K562 (cell line): ENCODE measurements at regions not wholly inside any gene's neighbourhood (a gene's known extent, or its start where the extent isn't known, plus 50 kb on each side); places are given as distances from the start of the nearest gene placed in this dataset.
A peak's percentile ranks its signal among the peaks of the same experiment; 100 is the strongest.

ENCODE experiments used
- BRCA1 ChIP-seq, 2 experiments: fragments of 450-650 bp in 1 of 2; sonication (generic) in 1 of 2; formaldehyde crosslinking in 1 of 2; IDR thresholded peaks; 2 replicates each; pipeline versions ENCODE4 v1.5.0 to v1.6.1; 2017 to 2020; ENCODE audit warnings: mild to moderate bottlenecking in 1 of 2, missing genetic modification reagents in 1 of 2
- CAMTA2 ChIP-seq: fragments of 250-450 bp; sonication (Bioruptor Pico); conservative IDR thresholded peaks from 2 replicates; pipeline ENCODE4 v1.5.1; 2022
- CC2D1A ChIP-seq: fragments of 450-650 bp; IDR thresholded peaks from 2 replicates; pipeline ENCODE4 v1.6.1; 2017; ENCODE audit warnings: mild to moderate bottlenecking
- GATAD2B ChIP-seq: fragments of 450-650 bp; IDR thresholded peaks from 2 replicates; pipeline ENCODE4 v1.6.1; 2017; ENCODE audit warnings: mild to moderate bottlenecking, borderline replicate concordance
- GMEB1 ChIP-seq: fragments of 250-450 bp; sonication (Bioruptor Pico); IDR thresholded peaks from 2 replicates; pipeline ENCODE4 v1.4.0; 2020; ENCODE audit warnings: mild to moderate bottlenecking
- HDAC8 ChIP-seq: fragments of 450-650 bp; IDR thresholded peaks from 2 replicates; pipeline ENCODE4 v1.6.1; 2016; ENCODE audit warnings: mild to moderate bottlenecking, missing genetic modification characterization, moderate library complexity, missing compliant biosample characterization
- ID3 ChIP-seq, 2 experiments: fragments of 250-450 bp in 1 of 2; fragments of 450-650 bp in 1 of 2; sonication (Bioruptor Pico) in 1 of 2; IDR thresholded peaks; 2 replicates each; pipeline versions ENCODE4 v1.6.1 to v1.8.0; 2016 to 2021; ENCODE audit warnings: mild to moderate bottlenecking in 2 of 2, moderate library complexity in 2 of 2, missing compliant biosample characterization in 1 of 2, missing genetic modification characterization in 1 of 2
- KAT8 ChIP-seq: fragments of 450-650 bp; IDR thresholded peaks from 2 replicates; pipeline ENCODE4 v1.6.1; 2016; ENCODE audit warnings: low read depth, mild to moderate bottlenecking
- KDM2B ChIP-seq: fragments of 250-450 bp; sonication (Bioruptor Pico); IDR thresholded peaks from 2 replicates; pipeline ENCODE4 v1.8.0; 2021; ENCODE audit warnings: mild to moderate bottlenecking, moderate library complexity
- LCOR ChIP-seq: sonication (generic); formaldehyde crosslinking; IDR thresholded peaks from 2 replicates; pipeline ENCODE4 v1.8.0; 2022; ENCODE audit warnings: mild to moderate bottlenecking, missing genetic modification reagents
- MBD1 ChIP-seq: fragments of 250-450 bp; sonication (Bioruptor Pico); IDR thresholded peaks from 2 replicates; pipeline ENCODE4 v1.8.0; 2022; ENCODE audit warnings: inconsistent platforms
- NELFE ChIP-seq: IDR thresholded peaks from 2 replicates; pipeline ENCODE4 v1.6.1; 2011; ENCODE audit warnings: mild to moderate bottlenecking; ENCODE audit not compliant: insufficient read depth, insufficient read length
- NR1H2 ChIP-seq: sonication (generic); formaldehyde crosslinking; IDR thresholded peaks from 2 replicates; pipeline ENCODE4 v1.4.0; 2020; ENCODE audit warnings: mild to moderate bottlenecking, missing genetic modification reagents
- NR2F6 ChIP-seq: fragments of 450-650 bp; formaldehyde crosslinking; IDR thresholded peaks from 2 replicates; pipeline ENCODE4 v1.4.0; 2020; ENCODE audit warnings: mild to moderate bottlenecking
- NUFIP1 ChIP-seq: fragments of 450-650 bp; IDR thresholded peaks from 2 replicates; pipeline ENCODE4 v1.6.1; 2018; ENCODE audit not compliant: partially characterized antibody
- POLR2B ChIP-seq: fragments of 450-650 bp; IDR thresholded peaks from 2 replicates; pipeline ENCODE4 v1.6.1; 2018; ENCODE audit warnings: low read depth; ENCODE audit not compliant: partially characterized antibody
- PRDM10 ChIP-seq: fragments of 450-650 bp; IDR thresholded peaks from 2 replicates; pipeline ENCODE4 v1.6.1; 2018; ENCODE audit not compliant: partially characterized antibody
- RNF2 ChIP-seq: sonication (generic); IDR thresholded peaks from 2 replicates; pipeline ENCODE4 v1.6.1; 2016
- SMARCB1 ChIP-seq: IDR thresholded peaks from 2 replicates; pipeline ENCODE4 v1.6.1; 2011; ENCODE audit warnings: improper control_type of control experiment, low read depth; ENCODE audit not compliant: insufficient read length
- SMARCE1 ChIP-seq: fragments of 450-650 bp; IDR thresholded peaks from 2 replicates; pipeline ENCODE4 v1.7.1; 2016; ENCODE audit warnings: mild to moderate bottlenecking
- ZFP30 ChIP-seq: fragments of 250-450 bp; sonication (Bioruptor Pico); IDR thresholded peaks from 2 replicates; pipeline ENCODE4 v1.8.0; 2022; ENCODE audit warnings: moderate library complexity, mild to moderate bottlenecking, inconsistent platforms, borderline replicate concordance
- ZNF408 ChIP-seq: fragments of 250-450 bp; sonication (Bioruptor Pico); IDR thresholded peaks from 2 replicates; pipeline ENCODE4 v1.4.0; 2020; ENCODE audit warnings: low read depth, mild to moderate bottlenecking, moderate library complexity
- ZNF830 ChIP-seq: fragments of 250-450 bp; sonication (Bioruptor Pico); IDR thresholded peaks from 2 replicates; pipeline ENCODE4 v1.5.0; 2021; ENCODE audit warnings: mild to moderate bottlenecking

- no peak for TF ChIP-seq ID3 (CRISPR knock-in tag; IDR thresholded peaks at IDR 0.05)
- no peak for TF ChIP-seq ID3 (tag; IDR thresholded peaks at IDR 0.05)
- no peak for TF ChIP-seq HDAC8
- TF ChIP-seq SMARCB1 = no peak
- TF ChIP-seq CC2D1A = no peak
- TF ChIP-seq LCOR (CRISPR knock-in tag) = no peak
- TF ChIP-seq NUFIP1 = no peak
- no peak for TF ChIP-seq GMEB1 (CRISPR knock-in tag)
- no peak for TF ChIP-seq POLR2B
- TF ChIP-seq PRDM10 = no peak
- TF ChIP-seq MBD1 (CRISPR knock-in tag) = no peak
- no peak for TF ChIP-seq NR1H2 (CRISPR knock-in tag)
- 0 out of 2 replicates have a peak, but pooled peaks have one; percentile 73 for TF ChIP-seq ZNF408 (CRISPR knock-in tag)
- no peak for TF ChIP-seq ZNF830 (CRISPR knock-in tag)
- no peak for TF ChIP-seq GATAD2B
- no peak for TF ChIP-seq NELFE
- no peak for TF ChIP-seq BRCA1 (IDR thresholded peaks at IDR 0.05)
- no peak for TF ChIP-seq BRCA1 (CRISPR knock-in tag; IDR thresholded peaks at IDR 0.05)
- TF ChIP-seq NR2F6 (CRISPR knock-in tag) = no peak
- no peak for TF ChIP-seq RNF2
- TF ChIP-seq ZFP30 = no peak
- no peak for TF ChIP-seq SMARCE1
- TF ChIP-seq KDM2B (CRISPR knock-in tag) = no peak
- no peak for TF ChIP-seq CAMTA2
- no peak for TF ChIP-seq KAT8
These were observed 115.6 kb downstream of the GGTLC2 start (continued) for GRCh38 chr22:22759889-22760546.
